ENCODE measurements at regions not wholly inside any gene's neighbourhood (a gene's known extent, or its start where the extent isn't known, plus 50 kb on each side); places are given as distances from the start of the nearest gene placed in this dataset.
"Not testable (repeated sequence)": the region's sequence is repeated elsewhere in the genome, so short reads cannot be mapped to it uniquely, and the experiment has no call there.

GRCh38 chr9:28378231-28378630, 805.0 kb upstream of the C9orf72 start:
- no peak for DNase-seq

GRCh38 chr9:28379082-28379481, 805.8 kb upstream of the C9orf72 start:
- no peak for DNase-seq

- no peak for DNase-seq
Observed at GRCh38 chr9:28389411-28389810, 816.1 kb upstream of the C9orf72 start.

GRCh38 chr9:28394774-28395173, 821.5 kb upstream of the C9orf72 start:
- DNase-seq = no peak

GRCh38 chr9:28396058-28396457, 822.8 kb upstream of the C9orf72 start:
- no peak for DNase-seq

- no peak for DNase-seq
Observed at GRCh38 chr9:28407351-28407750, 834.1 kb upstream of the C9orf72 start.

- no peak for DNase-seq
Observed at GRCh38 chr9:28409919-28410318, 836.6 kb upstream of the C9orf72 start.

- no peak for DNase-seq
Observed at GRCh38 chr9:28410411-28410810, 837.1 kb upstream of the C9orf72 start.

- no peak for DNase-seq
Observed at GRCh38 chr9:28413471-28413870, 840.2 kb upstream of the C9orf72 start.

GRCh38 chr9:28423255-28423654, 850.0 kb upstream of the C9orf72 start:
- no peak for DNase-seq

GRCh38 chr9:28435456-28435855, 862.2 kb upstream of the C9orf72 start:
- no peak for DNase-seq

GRCh38 chr9:28439688-28440087, 866.4 kb upstream of the C9orf72 start:
- no peak for DNase-seq

- no peak for DNase-seq
Observed at GRCh38 chr9:28443461-28443860, 870.2 kb upstream of the C9orf72 start.

GRCh38 chr9:28444637-28445036, 871.4 kb upstream of the C9orf72 start:
- no peak for DNase-seq

- DNase-seq = no peak
Observed at GRCh38 chr9:28445211-28445610, 871.9 kb upstream of the C9orf72 start.

GRCh38 chr9:28453918-28454317, 880.6 kb upstream of the C9orf72 start:
- no peak for DNase-seq

GRCh38 chr9:28456861-28457260, 883.6 kb upstream of the C9orf72 start:
- no peak for DNase-seq

- no peak for DNase-seq
Observed at GRCh38 chr9:28464481-28465216, 891.4 kb upstream of the C9orf72 start.

GRCh38 chr9:28471261-28471660, 898.0 kb upstream of the C9orf72 start:
- no peak for DNase-seq

GRCh38 chr9:28487561-28487960, 914.3 kb upstream of the C9orf72 start:
- no peak for DNase-seq

- no peak for DNase-seq
Observed at GRCh38 chr9:28491121-28491520, 917.8 kb upstream of the C9orf72 start.

- DNase-seq = not testable (repeated sequence)
Observed at GRCh38 chr9:28498168-28498567, 924.9 kb upstream of the C9orf72 start.

- no peak for DNase-seq
Observed at GRCh38 chr9:28502189-28502588, 928.9 kb upstream of the C9orf72 start.

GRCh38 chr9:28502741-28503140, 929.5 kb upstream of the C9orf72 start:
- DNase-seq = no peak

GRCh38 chr9:28503573-28503972, 930.3 kb upstream of the C9orf72 start:
- no peak for DNase-seq
